WTC11 (cell line): ENCODE measurements at regions not wholly inside any gene's neighbourhood (a gene's known extent, or its start where the extent isn't known, plus 50 kb on each side); places are given as distances from the start of the nearest gene placed in this dataset.

Experiments used
- ATAC-seq: fragments of 200-7000 bp; cut with Tn5 transposase; 2 replicates; pipeline ENCODE4 v1.10.0; 2021; ENCODE audit warnings: mild to moderate bottlenecking, moderate library complexity
- CTCF ChIA-PET: fragments of 300-600 bp; sonication (Branson Sonifier 250); formaldehyde crosslinking; loops from one replicate; lab custom pipeline; 2021; ENCODE audit warnings: antibody characterized with exemption; lab: Charles Lee
- POLR2A ChIA-PET: fragments of 350-600 bp; sonication (Branson Sonifier 250); formaldehyde crosslinking; loops from one replicate; lab custom pipeline; 2021; ENCODE audit warnings: antibody characterized with exemption; lab: Charles Lee
- DNase-seq: peaks from one replicate; pipeline ENCODE4 v3.0.0; 2021; ENCODE audit warnings: low spot score
- H3K27ac Mint-ChIP-seq: 2 replicates; pipeline ENCODE4 v1.8.0; 2021; ENCODE audit warnings: mixed read lengths
- H3K27me3 Mint-ChIP-seq: 2 replicates; pipeline ENCODE4 v1.8.0; 2021; ENCODE audit warnings: low read depth, mild to moderate bottlenecking, moderate library complexity, mixed read lengths
- H3K36me3 Mint-ChIP-seq: 2 replicates; pipeline ENCODE4 v1.8.0; 2021; ENCODE audit warnings: mixed read lengths
- H3K4me1 Mint-ChIP-seq: 2 replicates; pipeline ENCODE4 v1.8.0; 2022; ENCODE audit warnings: mixed read lengths
- H3K4me3 Mint-ChIP-seq: 2 replicates; pipeline ENCODE4 v1.8.0; 2021; ENCODE audit warnings: mild to moderate bottlenecking, moderate library complexity, mixed read lengths
- H3K9me3 Mint-ChIP-seq: 2 replicates; pipeline ENCODE4 v1.8.0; 2021; ENCODE audit warnings: mixed read lengths
- FOXJ3 ChIP-seq: sonication (generic); formaldehyde crosslinking; IDR thresholded peaks from 2 replicates; pipeline ENCODE4 v1.9.0; 2021; ENCODE audit warnings: missing genetic modification reagents, mild to moderate bottlenecking, borderline replicate concordance
- JUN ChIP-seq: sonication (generic); formaldehyde crosslinking; IDR thresholded peaks from 2 replicates; pipeline ENCODE4 v1.8.0; 2023; ENCODE audit warnings: mild to moderate bottlenecking, missing genetic modification reagents
- NFATC4 ChIP-seq: fragments of 250-450 bp; sonication (Bioruptor Pico); IDR thresholded peaks from 2 replicates; pipeline ENCODE4 v1.9.0; 2021; ENCODE audit warnings: mild to moderate bottlenecking
- ZNF263 ChIP-seq: sonication (generic); formaldehyde crosslinking; IDR thresholded peaks from 2 replicates; pipeline ENCODE4 v1.8.1; 2022; ENCODE audit warnings: low read depth, mild to moderate bottlenecking, moderate library complexity, missing genetic modification reagents
- TF ChIP-seq, protein P1 (sequence below): fragments of 250-450 bp; sonication (Bioruptor Pico); conservative IDR thresholded peaks from 2 replicates; pipeline ENCODE4 v1.9.0; 2021; ENCODE audit warnings: mild to moderate bottlenecking
- TF ChIP-seq, protein P2 (sequence below): sonication (generic); formaldehyde crosslinking; IDR thresholded peaks from 2 replicates; pipeline ENCODE4 v1.8.1; 2023; ENCODE audit warnings: mild to moderate bottlenecking, missing genetic modification reagents, moderate library complexity
- TF ChIP-seq, protein P3 (sequence below): sonication (generic); formaldehyde crosslinking; IDR thresholded peaks from 2 replicates; pipeline ENCODE4 v1.8.1; 2022; ENCODE audit warnings: mild to moderate bottlenecking, missing genetic modification reagents, moderate library complexity, borderline replicate concordance
- TF ChIP-seq, protein P4 (sequence below): sonication (generic); formaldehyde crosslinking; IDR thresholded peaks from 2 replicates; pipeline ENCODE4 v1.8.1; 2022; ENCODE audit warnings: low read depth, mild to moderate bottlenecking, moderate library complexity, missing genetic modification reagents, borderline replicate concordance
- TF ChIP-seq, protein P5 (sequence below): fragments of 250-450 bp; sonication (Bioruptor Pico); IDR thresholded peaks from 2 replicates; pipeline ENCODE4 v1.9.0; 2021; ENCODE audit warnings: mild to moderate bottlenecking, borderline replicate concordance
- TF ChIP-seq, protein P6 (sequence below): sonication (generic); formaldehyde crosslinking; IDR thresholded peaks from 2 replicates; pipeline ENCODE4 v1.8.0; 2023; ENCODE audit warnings: missing genetic modification reagents, mild to moderate bottlenecking, borderline replicate concordance
- TF ChIP-seq, protein P7 (sequence below): sonication (generic); formaldehyde crosslinking; IDR thresholded peaks from 2 replicates; pipeline ENCODE4 v1.8.0; 2022; ENCODE audit warnings: mild to moderate bottlenecking, missing genetic modification reagents
- TF ChIP-seq, protein P8 (sequence below): sonication (generic); formaldehyde crosslinking; IDR thresholded peaks from 2 replicates; pipeline ENCODE4 v1.8.0; 2022; ENCODE audit warnings: missing genetic modification reagents

DNA sequence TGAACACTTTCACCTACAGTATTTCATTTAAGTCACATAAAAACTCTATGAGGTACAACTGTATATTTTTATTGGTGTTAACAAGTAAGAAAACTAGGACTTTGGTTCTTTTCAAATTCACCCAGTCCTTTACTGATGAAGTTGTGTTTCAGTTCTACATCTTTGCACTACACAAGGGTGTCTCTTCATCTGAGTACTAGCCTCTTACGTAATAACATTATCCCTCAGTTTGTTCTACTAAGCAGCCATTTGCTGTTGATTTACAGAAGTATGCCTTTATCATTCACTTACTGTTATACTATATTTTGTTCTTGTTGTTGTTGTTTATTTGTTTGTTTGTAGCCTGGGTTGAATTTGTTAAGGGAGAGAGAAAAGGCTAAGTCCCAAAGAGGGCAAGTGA lies 311.9 kb downstream of the PLOD2 start:
- CTCF ChIA-PET = no interaction called here
- ATAC-seq (no peak), DNase-seq (no peak)
- Mint-ChIP-seq H3K4me3 (no peak overlapping the region), H3K4me1 (peaks cover 4% of the 10 kb centered on the region), H3K36me3 (no peaks in the 10 kb centered on the region), H3K27me3 (no peaks in the 10 kb centered on the region), H3K27ac (no peak overlapping the region), H3K9me3 (no peaks in the 10 kb centered on the region)
- POLR2A ChIA-PET = no interaction called here
- TF ChIP-seq JUN = no peak
- TF ChIP-seq, protein P1, sequence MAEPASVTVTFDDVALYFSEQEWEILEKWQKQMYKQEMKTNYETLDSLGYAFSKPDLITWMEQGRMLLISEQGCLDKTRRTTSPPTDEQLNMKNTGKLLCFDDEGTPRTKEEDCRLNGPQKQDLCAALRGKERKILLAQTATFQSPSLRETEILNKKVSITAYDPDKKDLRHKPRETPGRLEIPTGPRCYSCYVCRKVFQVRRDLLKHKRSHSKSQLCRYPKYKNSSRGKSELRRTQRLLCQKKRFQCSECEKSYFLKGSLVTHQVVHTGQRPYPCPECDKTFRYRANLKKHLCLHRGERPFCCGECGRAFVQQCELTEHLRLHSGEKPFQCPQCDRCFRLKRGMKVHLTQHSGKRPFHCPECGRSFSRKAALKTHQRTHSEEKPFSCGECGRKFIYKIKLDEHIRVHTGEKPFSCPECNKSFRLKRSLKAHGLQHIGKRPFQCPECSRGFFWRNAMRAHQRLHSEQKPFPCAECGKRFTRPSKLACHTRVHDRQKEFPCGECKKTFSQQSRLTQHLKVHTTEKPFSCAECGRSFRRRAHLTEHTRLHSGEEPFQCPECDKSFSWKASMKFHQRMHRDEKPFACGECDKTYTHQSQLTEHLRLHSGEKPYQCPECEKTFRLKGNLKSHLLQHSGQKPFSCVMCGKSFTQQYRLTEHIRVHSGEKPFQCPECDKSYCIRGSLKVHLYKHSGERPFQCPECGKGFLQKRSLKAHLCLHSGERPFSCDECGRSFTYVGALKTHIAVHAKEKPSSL (CRISPR knock-in tag) = no peak
- TF ChIP-seq, protein P2, sequence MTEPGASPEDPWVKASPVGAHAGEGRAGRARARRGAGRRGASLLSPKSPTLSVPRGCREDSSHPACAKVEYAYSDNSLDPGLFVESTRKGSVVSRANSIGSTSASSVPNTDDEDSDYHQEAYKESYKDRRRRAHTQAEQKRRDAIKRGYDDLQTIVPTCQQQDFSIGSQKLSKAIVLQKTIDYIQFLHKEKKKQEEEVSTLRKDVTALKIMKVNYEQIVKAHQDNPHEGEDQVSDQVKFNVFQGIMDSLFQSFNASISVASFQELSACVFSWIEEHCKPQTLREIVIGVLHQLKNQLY (CRISPR knock-in tag) = no peak
- TF ChIP-seq, all 79 proteins: peak for 0

DNA sequence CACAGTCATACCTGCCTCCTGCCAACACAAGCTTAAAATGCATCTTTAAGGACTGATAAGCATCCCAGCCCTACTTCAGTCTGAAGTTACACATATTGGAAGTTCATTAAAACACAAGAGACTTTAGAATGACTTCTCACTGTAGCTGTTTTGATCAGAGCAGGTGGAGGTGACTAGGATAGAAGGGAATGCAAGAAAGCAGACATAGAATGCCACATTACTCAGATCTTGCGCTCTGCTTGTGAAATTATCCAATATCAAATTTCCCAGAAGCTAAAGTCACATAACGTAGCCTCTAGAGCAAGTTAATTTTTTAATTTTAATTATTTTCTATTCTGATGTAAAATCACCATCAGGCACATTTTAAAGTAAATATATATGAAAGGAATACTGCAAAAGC lies 306.5 kb downstream of the PLOD2 start:
- ChIA-PET POLR2A (no interaction called here), CTCF (no interaction called here)
- no peaks in the 10 kb centered on the region for H3K36me3 Mint-ChIP-seq
- no peak for TF ChIP-seq ZNF263 (CRISPR knock-in tag)
- no peak for TF ChIP-seq NFATC4 (CRISPR knock-in tag)
- TF ChIP-seq, protein P3, sequence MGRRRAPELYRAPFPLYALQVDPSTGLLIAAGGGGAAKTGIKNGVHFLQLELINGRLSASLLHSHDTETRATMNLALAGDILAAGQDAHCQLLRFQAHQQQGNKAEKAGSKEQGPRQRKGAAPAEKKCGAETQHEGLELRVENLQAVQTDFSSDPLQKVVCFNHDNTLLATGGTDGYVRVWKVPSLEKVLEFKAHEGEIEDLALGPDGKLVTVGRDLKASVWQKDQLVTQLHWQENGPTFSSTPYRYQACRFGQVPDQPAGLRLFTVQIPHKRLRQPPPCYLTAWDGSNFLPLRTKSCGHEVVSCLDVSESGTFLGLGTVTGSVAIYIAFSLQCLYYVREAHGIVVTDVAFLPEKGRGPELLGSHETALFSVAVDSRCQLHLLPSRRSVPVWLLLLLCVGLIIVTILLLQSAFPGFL = no peak
- TF ChIP-seq, protein P4, sequence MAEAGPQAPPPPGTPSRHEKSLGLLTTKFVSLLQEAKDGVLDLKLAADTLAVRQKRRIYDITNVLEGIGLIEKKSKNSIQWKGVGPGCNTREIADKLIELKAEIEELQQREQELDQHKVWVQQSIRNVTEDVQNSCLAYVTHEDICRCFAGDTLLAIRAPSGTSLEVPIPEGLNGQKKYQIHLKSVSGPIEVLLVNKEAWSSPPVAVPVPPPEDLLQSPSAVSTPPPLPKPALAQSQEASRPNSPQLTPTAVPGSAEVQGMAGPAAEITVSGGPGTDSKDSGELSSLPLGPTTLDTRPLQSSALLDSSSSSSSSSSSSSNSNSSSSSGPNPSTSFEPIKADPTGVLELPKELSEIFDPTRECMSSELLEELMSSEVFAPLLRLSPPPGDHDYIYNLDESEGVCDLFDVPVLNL = no peak
- TF ChIP-seq, protein P5, sequence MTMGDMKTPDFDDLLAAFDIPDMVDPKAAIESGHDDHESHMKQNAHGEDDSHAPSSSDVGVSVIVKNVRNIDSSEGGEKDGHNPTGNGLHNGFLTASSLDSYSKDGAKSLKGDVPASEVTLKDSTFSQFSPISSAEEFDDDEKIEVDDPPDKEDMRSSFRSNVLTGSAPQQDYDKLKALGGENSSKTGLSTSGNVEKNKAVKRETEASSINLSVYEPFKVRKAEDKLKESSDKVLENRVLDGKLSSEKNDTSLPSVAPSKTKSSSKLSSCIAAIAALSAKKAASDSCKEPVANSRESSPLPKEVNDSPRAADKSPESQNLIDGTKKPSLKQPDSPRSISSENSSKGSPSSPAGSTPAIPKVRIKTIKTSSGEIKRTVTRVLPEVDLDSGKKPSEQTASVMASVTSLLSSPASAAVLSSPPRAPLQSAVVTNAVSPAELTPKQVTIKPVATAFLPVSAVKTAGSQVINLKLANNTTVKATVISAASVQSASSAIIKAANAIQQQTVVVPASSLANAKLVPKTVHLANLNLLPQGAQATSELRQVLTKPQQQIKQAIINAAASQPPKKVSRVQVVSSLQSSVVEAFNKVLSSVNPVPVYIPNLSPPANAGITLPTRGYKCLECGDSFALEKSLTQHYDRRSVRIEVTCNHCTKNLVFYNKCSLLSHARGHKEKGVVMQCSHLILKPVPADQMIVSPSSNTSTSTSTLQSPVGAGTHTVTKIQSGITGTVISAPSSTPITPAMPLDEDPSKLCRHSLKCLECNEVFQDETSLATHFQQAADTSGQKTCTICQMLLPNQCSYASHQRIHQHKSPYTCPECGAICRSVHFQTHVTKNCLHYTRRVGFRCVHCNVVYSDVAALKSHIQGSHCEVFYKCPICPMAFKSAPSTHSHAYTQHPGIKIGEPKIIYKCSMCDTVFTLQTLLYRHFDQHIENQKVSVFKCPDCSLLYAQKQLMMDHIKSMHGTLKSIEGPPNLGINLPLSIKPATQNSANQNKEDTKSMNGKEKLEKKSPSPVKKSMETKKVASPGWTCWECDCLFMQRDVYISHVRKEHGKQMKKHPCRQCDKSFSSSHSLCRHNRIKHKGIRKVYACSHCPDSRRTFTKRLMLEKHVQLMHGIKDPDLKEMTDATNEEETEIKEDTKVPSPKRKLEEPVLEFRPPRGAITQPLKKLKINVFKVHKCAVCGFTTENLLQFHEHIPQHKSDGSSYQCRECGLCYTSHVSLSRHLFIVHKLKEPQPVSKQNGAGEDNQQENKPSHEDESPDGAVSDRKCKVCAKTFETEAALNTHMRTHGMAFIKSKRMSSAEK (CRISPR knock-in tag) = no peak
- TF ChIP-seq FOXJ3 (CRISPR knock-in tag) = no peak
- TF ChIP-seq, protein P6, sequence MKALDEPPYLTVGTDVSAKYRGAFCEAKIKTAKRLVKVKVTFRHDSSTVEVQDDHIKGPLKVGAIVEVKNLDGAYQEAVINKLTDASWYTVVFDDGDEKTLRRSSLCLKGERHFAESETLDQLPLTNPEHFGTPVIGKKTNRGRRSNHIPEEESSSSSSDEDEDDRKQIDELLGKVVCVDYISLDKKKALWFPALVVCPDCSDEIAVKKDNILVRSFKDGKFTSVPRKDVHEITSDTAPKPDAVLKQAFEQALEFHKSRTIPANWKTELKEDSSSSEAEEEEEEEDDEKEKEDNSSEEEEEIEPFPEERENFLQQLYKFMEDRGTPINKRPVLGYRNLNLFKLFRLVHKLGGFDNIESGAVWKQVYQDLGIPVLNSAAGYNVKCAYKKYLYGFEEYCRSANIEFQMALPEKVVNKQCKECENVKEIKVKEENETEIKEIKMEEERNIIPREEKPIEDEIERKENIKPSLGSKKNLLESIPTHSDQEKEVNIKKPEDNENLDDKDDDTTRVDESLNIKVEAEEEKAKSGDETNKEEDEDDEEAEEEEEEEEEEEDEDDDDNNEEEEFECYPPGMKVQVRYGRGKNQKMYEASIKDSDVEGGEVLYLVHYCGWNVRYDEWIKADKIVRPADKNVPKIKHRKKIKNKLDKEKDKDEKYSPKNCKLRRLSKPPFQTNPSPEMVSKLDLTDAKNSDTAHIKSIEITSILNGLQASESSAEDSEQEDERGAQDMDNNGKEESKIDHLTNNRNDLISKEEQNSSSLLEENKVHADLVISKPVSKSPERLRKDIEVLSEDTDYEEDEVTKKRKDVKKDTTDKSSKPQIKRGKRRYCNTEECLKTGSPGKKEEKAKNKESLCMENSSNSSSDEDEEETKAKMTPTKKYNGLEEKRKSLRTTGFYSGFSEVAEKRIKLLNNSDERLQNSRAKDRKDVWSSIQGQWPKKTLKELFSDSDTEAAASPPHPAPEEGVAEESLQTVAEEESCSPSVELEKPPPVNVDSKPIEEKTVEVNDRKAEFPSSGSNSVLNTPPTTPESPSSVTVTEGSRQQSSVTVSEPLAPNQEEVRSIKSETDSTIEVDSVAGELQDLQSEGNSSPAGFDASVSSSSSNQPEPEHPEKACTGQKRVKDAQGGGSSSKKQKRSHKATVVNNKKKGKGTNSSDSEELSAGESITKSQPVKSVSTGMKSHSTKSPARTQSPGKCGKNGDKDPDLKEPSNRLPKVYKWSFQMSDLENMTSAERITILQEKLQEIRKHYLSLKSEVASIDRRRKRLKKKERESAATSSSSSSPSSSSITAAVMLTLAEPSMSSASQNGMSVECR (CRISPR knock-in tag) = no peak
- TF ChIP-seq, protein P7, sequence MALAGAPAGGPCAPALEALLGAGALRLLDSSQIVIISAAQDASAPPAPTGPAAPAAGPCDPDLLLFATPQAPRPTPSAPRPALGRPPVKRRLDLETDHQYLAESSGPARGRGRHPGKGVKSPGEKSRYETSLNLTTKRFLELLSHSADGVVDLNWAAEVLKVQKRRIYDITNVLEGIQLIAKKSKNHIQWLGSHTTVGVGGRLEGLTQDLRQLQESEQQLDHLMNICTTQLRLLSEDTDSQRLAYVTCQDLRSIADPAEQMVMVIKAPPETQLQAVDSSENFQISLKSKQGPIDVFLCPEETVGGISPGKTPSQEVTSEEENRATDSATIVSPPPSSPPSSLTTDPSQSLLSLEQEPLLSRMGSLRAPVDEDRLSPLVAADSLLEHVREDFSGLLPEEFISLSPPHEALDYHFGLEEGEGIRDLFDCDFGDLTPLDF (CRISPR knock-in tag) = no peak
- TF ChIP-seq, protein P8, sequence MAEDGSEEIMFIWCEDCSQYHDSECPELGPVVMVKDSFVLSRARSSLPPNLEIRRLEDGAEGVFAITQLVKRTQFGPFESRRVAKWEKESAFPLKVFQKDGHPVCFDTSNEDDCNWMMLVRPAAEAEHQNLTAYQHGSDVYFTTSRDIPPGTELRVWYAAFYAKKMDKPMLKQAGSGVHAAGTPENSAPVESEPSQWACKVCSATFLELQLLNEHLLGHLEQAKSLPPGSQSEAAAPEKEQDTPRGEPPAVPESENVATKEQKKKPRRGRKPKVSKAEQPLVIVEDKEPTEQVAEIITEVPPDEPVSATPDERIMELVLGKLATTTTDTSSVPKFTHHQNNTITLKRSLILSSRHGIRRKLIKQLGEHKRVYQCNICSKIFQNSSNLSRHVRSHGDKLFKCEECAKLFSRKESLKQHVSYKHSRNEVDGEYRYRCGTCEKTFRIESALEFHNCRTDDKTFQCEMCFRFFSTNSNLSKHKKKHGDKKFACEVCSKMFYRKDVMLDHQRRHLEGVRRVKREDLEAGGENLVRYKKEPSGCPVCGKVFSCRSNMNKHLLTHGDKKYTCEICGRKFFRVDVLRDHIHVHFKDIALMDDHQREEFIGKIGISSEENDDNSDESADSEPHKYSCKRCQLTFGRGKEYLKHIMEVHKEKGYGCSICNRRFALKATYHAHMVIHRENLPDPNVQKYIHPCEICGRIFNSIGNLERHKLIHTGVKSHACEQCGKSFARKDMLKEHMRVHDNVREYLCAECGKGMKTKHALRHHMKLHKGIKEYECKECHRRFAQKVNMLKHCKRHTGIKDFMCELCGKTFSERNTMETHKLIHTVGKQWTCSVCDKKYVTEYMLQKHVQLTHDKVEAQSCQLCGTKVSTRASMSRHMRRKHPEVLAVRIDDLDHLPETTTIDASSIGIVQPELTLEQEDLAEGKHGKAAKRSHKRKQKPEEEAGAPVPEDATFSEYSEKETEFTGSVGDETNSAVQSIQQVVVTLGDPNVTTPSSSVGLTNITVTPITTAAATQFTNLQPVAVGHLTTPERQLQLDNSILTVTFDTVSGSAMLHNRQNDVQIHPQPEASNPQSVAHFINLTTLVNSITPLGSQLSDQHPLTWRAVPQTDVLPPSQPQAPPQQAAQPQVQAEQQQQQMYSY (CRISPR knock-in tag) = no peak
- no peak overlapping the region for H3K4me3 Mint-ChIP-seq
- H3K9me3 Mint-ChIP-seq = no peaks in the 10 kb centered on the region
- no peaks in the 10 kb centered on the region for H3K27me3 Mint-ChIP-seq
- ATAC-seq = no peak
- H3K27ac Mint-ChIP-seq = no peak overlapping the region
- DNase-seq = no peak
- H3K4me1 Mint-ChIP-seq = no peaks in the 10 kb centered on the region
